Omental fat pad (tissue), 3 donors: ENCODE measurements at regions not wholly inside any gene's neighbourhood (a gene's known extent, or its start where the extent isn't known, plus 50 kb on each side); places are given as distances from the start of the nearest gene placed in this dataset.

Source experiments
- ATAC-seq: fragments of 150-250 bp; one replicate; pipeline ENCODE4 v1.9.1; 2016; ENCODE audit warnings: mild to moderate bottlenecking, moderate library complexity; ENCODE audit not compliant: low FRiP score
- DNase-seq: peaks from one replicate; pipeline ENCODE4 v3.0.0-alpha.2; 2019; ENCODE audit warnings: low spot score
- TF ChIP-seq, protein P1 (sequence below), 3 donors: fragments of 450-650 bp; IDR thresholded peaks; one replicate each; pipeline ENCODE4 v1.5.1; 2016 to 2017; ENCODE audit warnings: antibody characterized with exemption in 3 of 3, mild to moderate bottlenecking in 3 of 3, moderate library complexity in 2 of 3

DNA sequence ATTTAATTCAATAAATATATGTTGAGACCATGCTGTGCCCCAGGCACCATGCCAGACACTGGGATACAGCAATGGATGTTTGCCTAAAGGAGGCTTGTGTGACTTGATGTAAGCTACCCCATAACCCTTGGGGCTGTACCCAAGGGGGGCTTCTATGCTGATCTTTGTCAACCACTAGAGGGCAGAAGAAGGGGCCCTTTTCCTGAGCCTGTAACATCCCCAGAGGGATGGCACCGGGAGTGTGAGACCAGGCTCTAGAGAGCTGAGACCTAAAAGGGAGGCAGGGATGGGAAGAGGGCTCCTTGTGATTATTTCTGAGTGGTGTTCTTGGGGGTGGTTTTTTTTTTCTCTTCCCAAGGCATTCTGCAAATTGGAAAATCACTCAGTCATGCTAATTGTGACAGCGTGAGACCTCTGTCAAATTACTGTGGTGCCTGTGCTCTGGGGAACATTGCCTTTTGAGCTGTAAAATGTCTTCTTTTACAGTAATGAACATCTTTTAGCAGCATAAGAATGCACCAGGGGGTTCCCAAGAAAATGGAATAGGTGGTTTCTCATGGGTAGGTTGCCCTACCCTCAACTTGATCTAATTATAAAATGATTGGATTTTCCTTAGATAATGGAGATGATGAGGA, 138.7 kb upstream of the SLC24A3 start:
- TF ChIP-seq, protein P1, sequence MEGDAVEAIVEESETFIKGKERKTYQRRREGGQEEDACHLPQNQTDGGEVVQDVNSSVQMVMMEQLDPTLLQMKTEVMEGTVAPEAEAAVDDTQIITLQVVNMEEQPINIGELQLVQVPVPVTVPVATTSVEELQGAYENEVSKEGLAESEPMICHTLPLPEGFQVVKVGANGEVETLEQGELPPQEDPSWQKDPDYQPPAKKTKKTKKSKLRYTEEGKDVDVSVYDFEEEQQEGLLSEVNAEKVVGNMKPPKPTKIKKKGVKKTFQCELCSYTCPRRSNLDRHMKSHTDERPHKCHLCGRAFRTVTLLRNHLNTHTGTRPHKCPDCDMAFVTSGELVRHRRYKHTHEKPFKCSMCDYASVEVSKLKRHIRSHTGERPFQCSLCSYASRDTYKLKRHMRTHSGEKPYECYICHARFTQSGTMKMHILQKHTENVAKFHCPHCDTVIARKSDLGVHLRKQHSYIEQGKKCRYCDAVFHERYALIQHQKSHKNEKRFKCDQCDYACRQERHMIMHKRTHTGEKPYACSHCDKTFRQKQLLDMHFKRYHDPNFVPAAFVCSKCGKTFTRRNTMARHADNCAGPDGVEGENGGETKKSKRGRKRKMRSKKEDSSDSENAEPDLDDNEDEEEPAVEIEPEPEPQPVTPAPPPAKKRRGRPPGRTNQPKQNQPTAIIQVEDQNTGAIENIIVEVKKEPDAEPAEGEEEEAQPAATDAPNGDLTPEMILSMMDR (IDR thresholded peaks at IDR 0.05) = no peak
- DNase-seq (no peak), ATAC-seq (no peak)

DNA sequence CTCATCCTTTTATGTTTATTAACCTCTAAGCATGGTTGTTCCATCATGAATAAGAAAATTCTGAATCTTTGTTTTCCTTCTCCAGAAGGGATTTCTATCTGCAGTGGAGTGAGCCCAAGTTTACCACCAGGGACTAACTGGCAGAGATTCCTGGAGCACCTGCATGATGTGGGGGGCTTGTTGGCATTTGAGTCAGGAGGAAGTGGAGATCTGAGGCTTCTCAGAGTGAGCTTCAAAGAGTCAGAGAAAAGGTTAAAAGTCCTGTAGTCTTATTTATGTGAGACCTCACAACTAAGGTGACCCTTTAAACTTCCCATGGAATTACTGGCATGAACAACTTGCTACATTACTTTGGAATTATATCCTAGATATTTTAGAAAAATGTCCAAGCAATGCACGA, 138.1 kb upstream of the SLC24A3 start:
- ATAC-seq = no peak
- DNase-seq = no peak

DNA sequence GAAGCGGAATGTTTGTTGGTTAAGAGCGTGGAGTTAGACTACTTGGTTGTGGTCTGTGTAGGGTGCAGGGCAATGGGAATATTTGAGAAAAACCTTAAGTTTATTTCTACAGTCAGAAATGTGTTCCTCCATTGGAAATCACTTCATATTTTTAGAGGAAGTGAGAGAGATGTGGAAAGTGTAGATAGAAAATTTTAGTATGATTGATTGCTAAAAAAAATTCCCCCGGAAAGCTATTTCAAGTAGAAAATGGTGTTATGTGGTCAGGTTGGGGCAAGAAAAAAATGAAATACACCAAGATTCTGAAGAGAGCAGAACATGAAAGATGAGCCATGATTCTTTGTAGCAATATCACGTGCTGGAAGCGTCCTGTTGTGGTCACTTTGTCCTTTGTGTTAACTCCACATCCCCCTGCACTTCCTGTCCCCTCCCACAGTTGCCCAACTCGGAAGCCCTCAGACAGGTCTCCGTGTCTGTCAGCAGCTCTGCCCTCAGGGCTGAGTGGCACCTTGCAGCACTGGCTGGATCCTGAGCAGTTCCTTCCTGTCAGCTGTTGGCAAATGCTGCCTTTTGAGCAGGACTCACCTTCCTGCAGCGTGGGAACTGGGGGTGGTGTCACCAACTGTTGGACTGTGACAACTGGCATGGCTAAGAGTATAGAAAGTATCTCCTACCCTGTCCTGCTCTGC, 137.5 kb upstream of the SLC24A3 start:
- ATAC-seq (no peak), DNase-seq (no peak)
- TF ChIP-seq, protein P1 (IDR thresholded peaks at IDR 0.05) = no peak

More for the DNA sequence above, 138.1 kb upstream of the SLC24A3 start:
- TF ChIP-seq, protein P1 (IDR thresholded peaks at IDR 0.05) = no peak

DNA sequence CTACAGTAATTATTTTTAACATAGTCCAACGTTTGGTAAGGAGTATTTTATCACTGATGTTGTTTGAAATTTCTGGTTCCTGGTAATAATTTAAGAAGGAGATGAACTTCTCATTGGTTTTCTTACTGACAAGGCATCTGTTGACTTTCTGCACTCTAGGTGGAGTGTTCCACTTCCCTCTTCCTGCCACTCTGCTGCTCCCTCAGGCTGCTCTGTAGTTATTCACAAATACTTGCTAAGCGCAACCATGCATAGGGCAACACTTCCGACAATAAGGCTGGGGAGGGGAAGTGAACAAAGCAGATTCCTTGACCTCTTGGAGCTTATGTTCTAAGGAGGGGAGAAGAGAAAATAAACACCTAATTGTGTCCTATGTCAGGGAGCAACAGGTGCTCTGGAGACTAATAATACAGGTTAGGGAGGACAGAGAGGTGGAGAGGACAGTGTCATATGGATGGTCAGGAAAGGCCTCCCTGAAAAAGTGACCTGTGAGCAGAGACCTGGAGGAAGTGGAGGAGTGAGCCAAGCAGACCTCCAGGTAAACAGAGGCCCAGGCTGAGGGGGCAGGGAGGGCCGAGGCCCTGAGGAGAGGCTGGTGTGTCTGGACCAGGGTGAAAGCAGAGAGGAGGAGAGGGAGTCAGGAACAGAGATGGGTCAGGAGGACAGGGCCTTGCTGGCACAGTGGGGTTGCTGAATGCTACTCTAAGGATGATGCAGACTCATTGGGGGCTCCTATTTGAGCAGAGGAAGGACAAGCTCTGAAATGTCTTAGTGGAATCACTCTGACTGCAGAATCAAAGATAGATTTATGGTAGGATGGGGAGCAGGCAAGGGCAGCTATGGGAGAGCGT, 134.8 kb upstream of the SLC24A3 start:
- ATAC-seq = no peak
- TF ChIP-seq, protein P1 (IDR thresholded peaks at IDR 0.05) = no peak

DNA sequence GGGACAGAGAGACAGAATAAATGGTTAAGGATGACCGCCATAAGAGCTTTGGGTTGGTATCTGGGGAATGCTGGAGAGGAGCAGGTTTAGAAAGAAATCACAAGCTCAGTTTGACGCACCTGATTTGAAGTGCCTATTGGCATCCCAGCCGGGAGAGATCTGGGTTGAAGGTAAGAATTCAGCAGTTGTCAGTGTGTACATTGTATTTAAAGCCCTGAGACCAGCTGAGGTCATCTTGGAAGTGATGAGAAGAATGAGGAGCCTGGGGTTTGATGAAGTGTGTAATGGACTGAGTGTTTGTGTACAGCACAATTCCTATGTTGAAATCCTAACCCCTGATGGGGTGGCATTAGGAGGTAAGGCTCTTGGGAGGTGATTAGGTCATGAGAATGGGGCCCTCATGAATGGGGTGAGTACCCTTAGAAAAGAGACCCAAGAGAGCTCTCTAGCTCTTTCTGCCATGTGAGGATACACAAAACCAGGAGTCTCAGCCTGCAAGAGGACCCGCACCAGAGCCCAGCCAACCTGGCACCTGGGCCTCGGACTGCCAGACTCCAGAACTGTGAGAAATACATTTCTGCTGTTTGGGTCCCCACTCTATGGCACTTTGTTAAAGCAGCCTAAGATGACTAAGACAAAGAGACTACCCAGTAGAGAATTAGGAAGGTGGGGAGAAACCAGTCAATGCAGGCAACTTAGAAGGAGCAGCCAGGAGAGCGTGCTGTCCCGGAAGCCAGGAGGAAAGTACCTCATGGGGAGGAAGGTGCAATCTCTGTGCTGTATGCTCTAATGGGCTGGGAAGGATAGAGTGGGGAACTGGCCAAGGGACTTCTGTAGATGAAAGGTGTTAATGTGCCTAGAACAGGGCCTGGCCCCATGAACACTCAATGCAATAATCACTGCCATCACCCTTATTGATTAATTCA, 133.7 kb upstream of the SLC24A3 start:
- TF ChIP-seq, protein P1 (IDR thresholded peaks at IDR 0.05) = no peak
- no peak for ATAC-seq
- no peak for DNase-seq

More for the DNA sequence above, 134.8 kb upstream of the SLC24A3 start:
- DNase-seq = no peak

DNA sequence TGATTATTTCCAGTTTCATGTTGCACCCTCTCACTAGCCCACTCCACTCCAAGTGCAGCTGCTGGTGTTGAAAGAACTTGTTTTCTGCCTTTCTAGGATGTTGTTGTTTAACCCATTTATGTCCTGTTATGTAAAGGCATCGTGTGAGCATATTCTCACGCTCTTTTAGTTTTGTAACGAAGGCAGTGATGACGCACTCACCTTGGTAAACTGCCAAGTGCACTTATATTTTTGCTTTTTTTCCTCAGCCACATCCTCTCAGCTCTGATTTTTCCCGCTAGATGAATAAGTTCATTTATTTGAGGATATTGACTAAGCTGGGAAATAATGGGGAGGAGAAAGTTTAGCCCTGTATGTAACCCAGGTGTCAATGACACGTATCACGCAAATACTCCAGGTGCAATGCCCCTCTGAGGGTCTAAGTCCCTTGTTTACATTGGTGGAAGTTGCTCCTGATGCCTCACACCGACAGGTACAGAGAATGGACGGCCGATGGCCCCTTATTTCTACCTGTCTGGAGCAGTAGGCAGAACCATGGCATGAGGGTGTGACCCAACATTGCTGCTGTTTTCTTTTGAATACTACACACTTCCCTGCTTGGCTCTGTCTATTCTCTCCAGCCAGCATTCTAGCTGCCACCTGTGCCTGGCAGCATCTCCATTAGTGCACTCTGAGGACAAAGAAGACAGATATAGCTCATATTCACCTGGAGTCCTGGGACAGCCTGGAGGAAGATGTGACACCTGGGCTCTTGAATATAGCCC, 132.7 kb upstream of the SLC24A3 start:
- TF ChIP-seq, protein P1 (IDR thresholded peaks at IDR 0.05) = no peak
- ATAC-seq (no peak), DNase-seq (no peak)
